Heart right ventricle (tissue), 16 donors: ENCODE measurements at regions not wholly inside any gene's neighbourhood (a gene's known extent, or its start where the extent isn't known, plus 50 kb on each side); places are given as distances from the start of the nearest gene placed in this dataset.

ENCODE experiments used
- ATAC-seq, 8 donors: fragments of 200-7000 bp; cut with Tn5 transposase; one replicate each; pipeline ENCODE4 v1.9.1; 2020; ENCODE audit warnings: mild to moderate bottlenecking in 8 of 8, moderate library complexity in 8 of 8, moderate number of reproducible peaks in 1 of 8
- DNase-seq, 2 donors: peaks; one replicate each; pipeline ENCODE4 v3.0.0-alpha.2; 2020
- H3K27ac ChIP-seq, 10 donors: fragments of 200-600 bp; sonication (generic) in 2 of 10; one replicate each; pipeline versions ENCODE4 v1.5.0 to v1.8.0; 2020 to 2022; ENCODE audit warnings: mild to moderate bottlenecking in 3 of 10
- H3K27me3 ChIP-seq, 7 donors: fragments of 200-600 bp; one replicate each; pipeline ENCODE4 v1.8.0; 2021 to 2022; ENCODE audit warnings: mild to moderate bottlenecking in 2 of 7
- H3K36me3 ChIP-seq, 9 donors: fragments of 200-600 bp; sonication (generic) in 1 of 9; one replicate each; pipeline versions ENCODE4 v1.5.0 to v1.8.0; 2020 to 2022; ENCODE audit warnings: mild to moderate bottlenecking in 2 of 9
- H3K4me1 ChIP-seq, 9 donors: fragments of 200-600 bp; sonication (generic) in 1 of 9; one replicate each; pipeline versions ENCODE4 v1.5.0 to v1.8.0; 2020 to 2022; ENCODE audit warnings: mild to moderate bottlenecking in 4 of 9
- H3K4me3 ChIP-seq, 10 donors: fragments of 200-600 bp; sonication (generic) in 2 of 10; one replicate each; pipeline versions ENCODE4 v1.5.0 to v1.8.0; 2020 to 2022; ENCODE audit warnings: mild to moderate bottlenecking in 7 of 10, moderate library complexity in 2 of 10
- H3K9me3 ChIP-seq, 11 donors: fragments of 200-600 bp in 10 of 11; sonication (generic) in 2 of 11; one replicate each; pipeline versions ENCODE4 v1.5.0 to v1.8.0; 2013 to 2022; ENCODE audit warnings: mild to moderate bottlenecking in 2 of 11, control low read depth in 1 of 11, moderate library complexity in 1 of 11
- CTCF ChIP-seq, 9 donors: fragments of 200-600 bp; sonication (generic) in 2 of 9; IDR thresholded peaks; one replicate each; pipeline versions ENCODE4 v1.5.0 to v1.8.0; 2021 to 2022; ENCODE audit warnings: antibody characterized with exemption in 9 of 9, mild to moderate bottlenecking in 5 of 9, moderate library complexity in 1 of 9
- WGBS, 2 donors: extraction: QIAGEN DNeasy Blood & Tissue Kit; methylation state at CpG; one replicate each; pipeline ENCODE4 v1.1.7; 2013; ENCODE audit warnings: inconsistent platforms in 1 of 2; 5-methylcytosine and 5-hydroxymethylcytosine counted together
- intact Hi-C, 10 donors: fragments of 100-400 bp; cut with DNase I; formaldehyde crosslinking; loops; one replicate each; pipeline versions ENCODE4 v1.11.1 to v1.14.2; 2022
- donor health status: Arrhythmogenic right ventricular cardiomyopathy.
- donor health status: ischemic (EF 13 %, LVEDD 7.1; RV severe dilation, severe dysfunction).
- donor health status: healthy with polysubstance abuse.
- donor health status: DM: no; HTN: yes; CAD: no.
- donor health status: DM: no; HTN: no; CAD: no.
- donor health status: ischemic (EF 25% LVEDD 6.9; RV normal size, moderate dysfunction).
- donor health status: ischemic (EF 25% LVEDD 5.7; RV mildly dilated, moderate dysfunction).
- donor health status: healthy.
- donor health status: DM: yes; HTN: yes; CAD: no.
- donor health status: Ischemic cardiomyopathy.
- donor health status: ischemic (EF 35%, LVEDD 5.7; RV mildly dilated, moderate dysfunction).
- donor health status: nonischemic (EF 11% LVEDD 7.7; RV severe dilation, severe dysfunction).
- donor health status: DM: yes; HTN: yes; CAD: no.
- donor health status: PGD.
- donor health status: ischemic (EF 29% LVEDD 5.4; RV normal size, mild dysfunction).
- donor health status: nonischemic (EF 23%, LVEDD 6.1; RV moderate dilation, normal function).

- H3K4me1 ChIP-seq, result peaks cover 0 to 16% (median 6%) of the 10 kb centered on the region in 9 donors
- WGBS, 2 donors, result 68 to 82% methylated on average over 3 of the region's 3 CpGs
- no peak for ATAC-seq
- no peaks in the 10 kb centered on the region for H3K36me3 ChIP-seq
- intact Hi-C loops, result loop anchor here in 6 of 10 donors (5.0 to 10.0 kb wide), 4 partner anchors 126 to 284 kb away; partner anchors contain the start of gene S1PR3 (in 3 of the 6)
- H3K9me3 ChIP-seq, result peaks cover 0 to 2% (median 0%) of the 10 kb centered on the region in 11 donors
- TF ChIP-seq CTCF (IDR thresholded peaks at IDR 0.05), result no peak
- peaks cover 0 to 7% (median 0%) of the 10 kb centered on the region in 7 donors for H3K27me3 ChIP-seq
- DNase-seq, result no peak
- no peak overlapping the region for H3K4me3 ChIP-seq
- H3K27ac ChIP-seq, result no peak overlapping the region
These were observed 186.0 kb downstream of the NXNL2 start for GRCh38 chr9:88721025-88721424.

DNA sequence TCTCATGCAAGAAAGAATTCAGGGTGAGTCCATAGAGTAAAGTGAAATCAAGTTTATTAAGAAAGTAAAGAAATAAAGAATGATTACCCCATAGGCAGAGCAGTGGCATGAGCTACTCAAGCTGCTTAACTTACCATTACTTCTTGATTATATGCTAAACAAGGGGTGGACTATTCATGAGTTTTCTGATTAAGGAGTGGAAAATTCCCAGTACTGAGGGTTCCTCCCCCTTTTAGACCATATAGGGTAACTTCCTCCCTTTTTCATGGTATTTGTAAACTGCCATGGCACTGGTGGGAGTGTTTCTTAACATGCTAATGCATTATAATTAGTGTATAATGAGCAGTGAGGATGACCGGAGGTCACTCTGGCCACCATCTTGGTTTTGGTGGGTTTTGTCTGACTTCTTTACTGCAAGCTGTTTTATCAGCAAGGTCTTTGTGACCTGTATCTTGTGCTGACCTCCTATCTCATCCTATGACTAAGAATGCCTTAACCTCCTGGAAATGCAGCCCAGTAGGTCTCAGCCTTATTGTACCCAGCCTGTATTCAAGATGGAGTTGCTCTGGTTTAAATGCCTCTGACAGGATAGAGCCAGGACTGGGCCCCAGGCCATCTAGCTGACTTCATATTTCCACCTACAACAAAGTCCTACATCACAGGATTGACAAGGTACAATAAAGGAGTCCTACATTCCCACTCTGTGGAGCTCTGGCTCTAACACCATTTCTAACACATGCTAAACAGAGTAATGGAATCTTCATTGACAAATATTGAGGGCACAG lies 186.7 kb downstream of the NXNL2 start:
- Histone ChIP-seq H3K27ac (no peak overlapping the region), H3K4me3 (no peak overlapping the region), H3K27me3 (peaks cover 0 to 7% (median 0%) of the 10 kb centered on the region in 7 donors), H3K9me3 (no peaks in the 10 kb centered on the region), H3K36me3 (no peaks in the 10 kb centered on the region), H3K4me1 (peaks cover 0 to 14% (median 6%) of the 10 kb centered on the region in 9 donors)
- no peak for DNase-seq
- ATAC-seq, result no peak
- 98 to 100% methylated on average over 1 of the region's 1 CpG for WGBS, 2 donors
- TF ChIP-seq CTCF (IDR thresholded peaks at IDR 0.05), result no peak
- intact Hi-C loops, result loop anchor here in 7 of 10 donors (2.0 to 10.0 kb wide), 5 partner anchors 127 to 283 kb away; partner anchors contain the start of gene S1PR3 (in 3 of the 7)

DNA sequence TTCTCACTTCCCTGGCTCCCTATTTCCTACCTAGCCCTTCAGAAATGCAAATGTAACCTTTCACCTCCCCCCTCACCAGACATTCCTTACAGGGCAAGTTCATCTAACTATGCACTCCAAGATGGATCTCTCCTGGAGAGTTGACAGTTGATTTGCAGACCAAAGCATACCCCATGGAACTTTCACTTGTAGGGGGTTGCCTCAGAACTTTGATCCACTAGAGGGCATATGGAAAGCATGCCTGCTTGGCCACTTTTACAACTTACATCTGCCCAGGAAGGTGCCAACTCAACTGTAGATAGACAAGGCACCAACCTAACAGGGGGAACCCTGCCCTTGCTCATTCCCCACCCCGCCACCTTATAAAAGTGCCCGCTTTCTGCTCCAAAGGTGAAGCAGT lies 187.8 kb downstream of the NXNL2 start:
- Histone ChIP-seq H3K36me3 (no peaks in the 10 kb centered on the region), H3K27ac (no peak overlapping the region), H3K4me1 (peaks cover 0 to 10% (median 6%) of the 10 kb centered on the region in 9 donors), H3K9me3 (no peaks in the 10 kb centered on the region), H3K27me3 (peaks cover 0 to 7% (median 0%) of the 10 kb centered on the region in 7 donors), H3K4me3 (no peak overlapping the region)
- WGBS, 2 donors, result 83 to 88% methylated on average over 2 of the region's 2 CpGs
- peak in 6 of 8 donors; percentile 37 to 75 (median 63) for ATAC-seq
- DNase-seq, result no peak
- intact Hi-C loops, result loop anchor here in 7 of 10 donors (2.0 to 10.0 kb wide), 5 partner anchors 128 to 282 kb away; partner anchors contain the start of gene S1PR3 (in 3 of the 7)
- peak in 8 of 9 donors; percentile 14 to 54 (median 46) for TF ChIP-seq CTCF (IDR thresholded peaks at IDR 0.05)

GRCh38 chr9:88723751-88724150 lies 188.8 kb downstream of the NXNL2 start:
- DNase-seq (no peak), ATAC-seq (no peak)
- Histone ChIP-seq H3K4me3 (no peak overlapping the region), H3K27ac (no peak overlapping the region), H3K4me1 (peaks cover 0 to 10% (median 6%) of the 10 kb centered on the region in 9 donors), H3K27me3 (peaks cover 0 to 7% (median 0%) of the 10 kb centered on the region in 7 donors), H3K36me3 (no peaks in the 10 kb centered on the region), H3K9me3 (no peaks in the 10 kb centered on the region)
- intact Hi-C loops, result loop anchor here in 7 of 10 donors (2.0 to 10.0 kb wide), 5 partner anchors 129 to 281 kb away; partner anchors contain the start of gene S1PR3 (in 3 of the 7)
- no peak for TF ChIP-seq CTCF (IDR thresholded peaks at IDR 0.05)
